Caco-2 (cell line): ENCODE measurements at regions not wholly inside any gene's neighbourhood (a gene's known extent, or its start where the extent isn't known, plus 50 kb on each side); places are given as distances from the start of the nearest gene placed in this dataset.

ENCODE experiments used
- BruUV-seq: library from RNA; stranded (reverse); fragments of 400-500 nt; replicated peaks from 2 replicates; lab custom pipeline; 2021; lab: Mats Ljungman, UMichigan
- CTCF ChIA-PET: fragments of 300-600 bp; sonication (Branson Sonifier 250); formaldehyde crosslinking; loops from one replicate; lab custom pipeline; 2022; ENCODE audit warnings: antibody characterized with exemption; lab: Charles Lee
- POLR2A ChIA-PET: fragments of 300-600 bp; sonication (Branson Sonifier 250); formaldehyde crosslinking; loops from one replicate; lab custom pipeline; 2022; ENCODE audit warnings: antibody characterized with exemption; lab: Charles Lee
- DNase-seq, 2 experiments: peaks; one replicate each; pipeline versions ENCODE4 v3.0.0 to v3.0.0-alpha.2; 2020 to 2022
- H3K27me3 ChIP-seq: replicated peaks from 2 replicates; pipeline ENCODE4 v1.6.0; 2011; ENCODE audit warnings: low read length; ENCODE audit not compliant: control insufficient read depth, insufficient read depth
- H3K36me3 ChIP-seq: 2 replicates; pipeline ENCODE4 v1.5.1; 2011; ENCODE audit warnings: low read length; ENCODE audit not compliant: control insufficient read depth, insufficient read depth
- H3K4me1 ChIP-seq: fragments of 250-450 bp; sonication (Bioruptor Pico); 2 replicates; pipeline ENCODE4 v1.5.1; 2020; ENCODE audit warnings: mild to moderate bottlenecking
- H3K4me3 ChIP-seq: 2 replicates; pipeline ENCODE4 v1.5.1; 2011; ENCODE audit warnings: low read depth, mild to moderate bottlenecking, control low read depth, low read length
- H3K9me3 ChIP-seq: fragments of 250-450 bp; sonication (Bioruptor Pico); 2 replicates; pipeline ENCODE4 v1.5.1; 2020; ENCODE audit warnings: mild to moderate bottlenecking, moderate library complexity
- H3K27ac Mint-ChIP-seq: one replicate; pipeline ENCODE4 v1.8.0; 2022; ENCODE audit warnings: mixed read lengths; ENCODE audit not compliant: unreplicated experiment
- H3K27me3 Mint-ChIP-seq: one replicate; pipeline ENCODE4 v1.8.0; 2022; ENCODE audit warnings: mixed read lengths; ENCODE audit not compliant: insufficient read depth, unreplicated experiment
- H3K36me3 Mint-ChIP-seq: one replicate; pipeline ENCODE4 v1.8.0; 2022; ENCODE audit warnings: mild to moderate bottlenecking, mixed read lengths; ENCODE audit not compliant: insufficient read depth, unreplicated experiment
- H3K4me1 Mint-ChIP-seq: one replicate; pipeline ENCODE4 v1.8.0; 2022; ENCODE audit warnings: low read depth, mixed read lengths; ENCODE audit not compliant: unreplicated experiment
- H3K4me3 Mint-ChIP-seq: one replicate; pipeline ENCODE4 v1.8.0; 2022; ENCODE audit warnings: mild to moderate bottlenecking, moderate library complexity, mixed read lengths; ENCODE audit not compliant: unreplicated experiment
- H3K9me3 Mint-ChIP-seq: one replicate; pipeline ENCODE4 v1.8.0; 2022; ENCODE audit warnings: mixed read lengths; ENCODE audit not compliant: unreplicated experiment
- CTCF ChIP-seq, 2 experiments: fragments of 200-600 bp in 1 of 2; IDR thresholded peaks; 1 replicate in 1 of 2; 2 replicates in 1 of 2; pipeline versions ENCODE4 v1.5.1 to v1.8.0; 2011 to 2022; ENCODE audit warnings: antibody characterized with exemption in 1 of 2, control low read depth in 1 of 2, inconsistent platforms in 1 of 2, low read depth in 1 of 2, low read length in 1 of 2, mild to moderate bottlenecking in 1 of 2, moderate library complexity in 1 of 2; ENCODE audit not compliant: insufficient read depth in 1 of 2, severe bottlenecking in 1 of 2, unreplicated experiment in 1 of 2
- intact Hi-C: fragments of 100-400 bp; cut with micrococcal nuclease; formaldehyde crosslinking; loops from one replicate; pipeline ENCODE4 v1.10.0; 2022; ENCODE audit not compliant: unreplicated experiment

DNA sequence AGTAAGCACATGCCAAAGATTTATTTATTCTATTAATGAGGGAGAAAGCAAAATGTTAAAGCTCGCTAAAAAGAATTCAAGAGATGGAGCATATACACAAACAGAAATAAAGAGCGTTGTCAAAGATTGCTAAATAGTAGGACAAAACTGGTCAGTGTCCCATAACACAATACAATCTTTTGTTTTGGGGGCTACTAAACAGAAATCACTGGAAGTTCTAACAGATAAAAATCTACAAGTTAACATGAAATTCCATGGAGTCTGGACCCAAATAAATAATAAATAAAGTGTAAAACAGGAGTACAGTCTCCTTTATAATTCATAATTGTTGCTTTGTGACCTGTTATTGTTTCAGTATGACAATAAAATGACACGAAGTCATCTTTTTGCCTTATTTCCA lies 115.2 kb upstream of the CNTNAP4 start:
- H3K9me3 ChIP-seq: no peaks in the 10 kb centered on the region
- intact Hi-C loops: loop anchor here (5.0 kb wide), 1 partner anchor 360 kb away; no protein-coding TSS in a partner anchor
- no peaks in the 10 kb centered on the region for H3K27me3 ChIP-seq
- peaks cover 7% of the 10 kb centered on the region for H3K4me1 Mint-ChIP-seq
- H3K4me3 ChIP-seq: no peak overlapping the region
- no peak for TF ChIP-seq CTCF (IDR thresholded peaks at IDR 0.05; ENCODE audit: insufficient read depth in 1 of 2, low read depth in 1 of 2, low read length in 1 of 2, severe bottlenecking in 1 of 2, unreplicated experiment in 1 of 2)
- no peak overlapping the region for H3K4me3 Mint-ChIP-seq
- BruUV-seq: no TSS peak
- no peaks in the 10 kb centered on the region for H3K36me3 ChIP-seq
- H3K9me3 Mint-ChIP-seq: no peaks in the 10 kb centered on the region
- no peaks in the 10 kb centered on the region for H3K4me1 ChIP-seq
- no peaks in the 10 kb centered on the region for H3K36me3 Mint-ChIP-seq
- POLR2A ChIA-PET: no interaction called here
- no peaks in the 10 kb centered on the region for H3K27me3 Mint-ChIP-seq
- DNase-seq: no peak
- no peak overlapping the region for H3K27ac Mint-ChIP-seq
- CTCF ChIA-PET: no interaction called here

GRCh38 chr16:76164970-76165558 lies 112.1 kb upstream of the CNTNAP4 start:
- no peak for TF ChIP-seq CTCF (IDR thresholded peaks at IDR 0.05; ENCODE audit: insufficient read depth in 1 of 2, low read depth in 1 of 2, low read length in 1 of 2, severe bottlenecking in 1 of 2, unreplicated experiment in 1 of 2)
- no peak overlapping the region for H3K27ac Mint-ChIP-seq
- intact Hi-C loops: loop anchor here (5.0 kb wide), 1 partner anchor 363 kb away; no protein-coding TSS in a partner anchor
- Histone ChIP-seq H3K27me3 (no peaks in the 10 kb centered on the region), H3K4me1 (no peaks in the 10 kb centered on the region), H3K36me3 (no peaks in the 10 kb centered on the region), H3K9me3 (no peaks in the 10 kb centered on the region), H3K4me3 (no peak overlapping the region)
- H3K4me3 Mint-ChIP-seq: no peak overlapping the region
- CTCF ChIA-PET: no interaction called here
- no TSS peak for BruUV-seq
- no peaks in the 10 kb centered on the region for H3K9me3 Mint-ChIP-seq
- POLR2A ChIA-PET: no interaction called here
- no peaks in the 10 kb centered on the region for H3K27me3 Mint-ChIP-seq
- H3K36me3 Mint-ChIP-seq: no peaks in the 10 kb centered on the region
- H3K4me1 Mint-ChIP-seq: peaks cover 7% of the 10 kb centered on the region
- DNase-seq: no peak

DNA sequence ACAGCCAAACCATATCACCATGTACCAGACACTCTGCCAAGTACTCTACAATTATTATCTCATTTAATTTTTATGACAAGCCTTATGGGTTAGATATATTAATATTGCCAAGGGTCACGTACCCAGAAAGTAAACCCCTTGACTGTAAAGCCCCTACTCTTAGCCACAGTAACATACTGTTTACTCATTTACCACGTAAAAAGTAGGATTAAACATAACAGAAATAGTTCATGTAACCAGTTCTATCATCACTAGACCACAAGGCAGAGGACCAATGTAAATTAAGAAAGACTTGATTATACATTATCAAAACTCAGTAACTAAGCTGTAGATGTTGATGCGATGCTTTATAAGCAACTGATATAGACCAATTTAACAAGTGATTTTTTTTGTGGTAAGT lies 101.5 kb upstream of the CNTNAP4 start:
- Histone ChIP-seq H3K4me3 (no peak overlapping the region), H3K27me3 (no peaks in the 10 kb centered on the region), H3K9me3 (peaks cover 5% of the 10 kb centered on the region; the same call in 1 of the 2 replicates), H3K4me1 (no peaks in the 10 kb centered on the region), H3K36me3 (no peaks in the 10 kb centered on the region)
- Mint-ChIP-seq H3K27me3 (no peaks in the 10 kb centered on the region), H3K36me3 (no peaks in the 10 kb centered on the region), H3K27ac (no peak overlapping the region), H3K4me3 (no peak overlapping the region), H3K9me3 (no peaks in the 10 kb centered on the region), H3K4me1 (no peaks in the 10 kb centered on the region)
- ChIA-PET POLR2A (no interaction called here), CTCF (no interaction called here)
- no peak for TF ChIP-seq CTCF (IDR thresholded peaks at IDR 0.05; ENCODE audit: insufficient read depth in 1 of 2, low read depth in 1 of 2, low read length in 1 of 2, severe bottlenecking in 1 of 2, unreplicated experiment in 1 of 2)
- BruUV-seq: no TSS peak
- intact Hi-C loops: no loop called here
- no peak for DNase-seq
